Hepatocyte (in vitro differentiated cells): ENCODE measurements at regions not wholly inside any gene's neighbourhood (a gene's known extent, or its start where the extent isn't known, plus 50 kb on each side); places are given as distances from the start of the nearest gene placed in this dataset.

Experiments
- EZH2phosphoT487 ChIP-seq: fragments of 200-600 bp; sonication (generic); IDR thresholded peaks from one replicate; pipeline ENCODE4 v1.6.1; 2018; ENCODE audit warnings: antibody characterized with exemption, mild to moderate bottlenecking, low read depth, moderate library complexity; ENCODE audit not compliant: unreplicated experiment, severe bottlenecking
- TF ChIP-seq, protein P1 (sequence below): fragments of 200-600 bp; sonication (generic); IDR thresholded peaks from 2 replicates; pipeline ENCODE4 v1.5.1; 2016; ENCODE audit warnings: antibody characterized with exemption, mild to moderate bottlenecking; ENCODE audit not compliant: poor library complexity

DNA sequence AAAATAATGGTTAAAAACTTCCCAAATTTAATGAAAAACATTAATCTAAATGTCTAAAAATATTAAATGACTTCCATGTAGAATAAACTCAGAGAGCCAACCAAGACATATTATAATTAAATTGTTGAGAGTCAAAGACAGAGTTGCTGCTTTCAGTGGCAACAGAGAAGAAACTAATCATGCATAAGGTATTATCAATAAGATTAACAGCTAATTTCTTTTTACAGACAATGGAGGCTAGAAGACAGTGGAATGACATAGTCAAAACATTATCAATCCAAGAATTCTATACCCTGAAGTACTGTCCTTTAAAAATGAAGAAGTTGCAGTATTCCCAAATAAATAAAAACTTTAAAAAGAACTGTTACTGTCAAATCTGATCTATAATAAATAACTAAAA, 268.7 kb downstream of the IRX2 start:
- no peak for TF ChIP-seq EZH2phosphoT487
- TF ChIP-seq, protein P1, sequence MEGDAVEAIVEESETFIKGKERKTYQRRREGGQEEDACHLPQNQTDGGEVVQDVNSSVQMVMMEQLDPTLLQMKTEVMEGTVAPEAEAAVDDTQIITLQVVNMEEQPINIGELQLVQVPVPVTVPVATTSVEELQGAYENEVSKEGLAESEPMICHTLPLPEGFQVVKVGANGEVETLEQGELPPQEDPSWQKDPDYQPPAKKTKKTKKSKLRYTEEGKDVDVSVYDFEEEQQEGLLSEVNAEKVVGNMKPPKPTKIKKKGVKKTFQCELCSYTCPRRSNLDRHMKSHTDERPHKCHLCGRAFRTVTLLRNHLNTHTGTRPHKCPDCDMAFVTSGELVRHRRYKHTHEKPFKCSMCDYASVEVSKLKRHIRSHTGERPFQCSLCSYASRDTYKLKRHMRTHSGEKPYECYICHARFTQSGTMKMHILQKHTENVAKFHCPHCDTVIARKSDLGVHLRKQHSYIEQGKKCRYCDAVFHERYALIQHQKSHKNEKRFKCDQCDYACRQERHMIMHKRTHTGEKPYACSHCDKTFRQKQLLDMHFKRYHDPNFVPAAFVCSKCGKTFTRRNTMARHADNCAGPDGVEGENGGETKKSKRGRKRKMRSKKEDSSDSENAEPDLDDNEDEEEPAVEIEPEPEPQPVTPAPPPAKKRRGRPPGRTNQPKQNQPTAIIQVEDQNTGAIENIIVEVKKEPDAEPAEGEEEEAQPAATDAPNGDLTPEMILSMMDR, result no peak
